ENCODE measurements at regions not wholly inside any gene's neighbourhood (a gene's known extent, or its start where the extent isn't known, plus 50 kb on each side); places are given as distances from the start of the nearest gene placed in this dataset.

- Histone ChIP-seq H3K36me3 (ENCODE audit: control insufficient read depth, insufficient read depth, low read length) (no peaks in the 10 kb centered on the region), H3K4me2 (ENCODE audit: extremely low read depth, insufficient read depth, low read length) (no peak overlapping the region), H3K9me3 (ENCODE audit: control insufficient read depth, insufficient read depth, low read depth, low read length) (no peaks in the 10 kb centered on the region), H3K4me3 (replicated peaks in 1 of 4; ENCODE audit: control extremely low read depth in 1 of 4, insufficient read depth in 1 of 4, low read depth in 3 of 4, low read length in 4 of 4) (no peak overlapping the region), H4K20me1 (ENCODE audit: control insufficient read depth, extremely low read depth, insufficient read depth, low read length) (no peaks in the 10 kb centered on the region), H3K4me1 (ENCODE audit: control insufficient read depth, extremely low read depth, insufficient read depth, low read length) (no peaks in the 10 kb centered on the region), H3K79me2 (ENCODE audit: control insufficient read depth, insufficient read depth, low read length) (no peaks in the 10 kb centered on the region), H3K9ac (ENCODE audit: insufficient read depth, low read length) (no peak overlapping the region), H3K27me3 (ENCODE audit: control insufficient read depth, insufficient read depth, low read length) (no peaks in the 10 kb centered on the region), H2AFZ (ENCODE audit: low read length) (no peak overlapping the region), H3K27ac (ENCODE audit: insufficient read depth, low read length) (no peak overlapping the region)
- TF ChIP-seq, protein P1, sequence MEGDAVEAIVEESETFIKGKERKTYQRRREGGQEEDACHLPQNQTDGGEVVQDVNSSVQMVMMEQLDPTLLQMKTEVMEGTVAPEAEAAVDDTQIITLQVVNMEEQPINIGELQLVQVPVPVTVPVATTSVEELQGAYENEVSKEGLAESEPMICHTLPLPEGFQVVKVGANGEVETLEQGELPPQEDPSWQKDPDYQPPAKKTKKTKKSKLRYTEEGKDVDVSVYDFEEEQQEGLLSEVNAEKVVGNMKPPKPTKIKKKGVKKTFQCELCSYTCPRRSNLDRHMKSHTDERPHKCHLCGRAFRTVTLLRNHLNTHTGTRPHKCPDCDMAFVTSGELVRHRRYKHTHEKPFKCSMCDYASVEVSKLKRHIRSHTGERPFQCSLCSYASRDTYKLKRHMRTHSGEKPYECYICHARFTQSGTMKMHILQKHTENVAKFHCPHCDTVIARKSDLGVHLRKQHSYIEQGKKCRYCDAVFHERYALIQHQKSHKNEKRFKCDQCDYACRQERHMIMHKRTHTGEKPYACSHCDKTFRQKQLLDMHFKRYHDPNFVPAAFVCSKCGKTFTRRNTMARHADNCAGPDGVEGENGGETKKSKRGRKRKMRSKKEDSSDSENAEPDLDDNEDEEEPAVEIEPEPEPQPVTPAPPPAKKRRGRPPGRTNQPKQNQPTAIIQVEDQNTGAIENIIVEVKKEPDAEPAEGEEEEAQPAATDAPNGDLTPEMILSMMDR (conservative IDR thresholded peaks at IDR 0.05 in 1 of 2, IDR thresholded peaks at IDR 0.05 in 1 of 2; ENCODE audit: low read depth in 1 of 2, low read length in 2 of 2), result no peak
- TF ChIP-seq EZH2 (IDR thresholded peaks at IDR 0.05; ENCODE audit: low read length, missing control alignments), result no peak
- DNase-seq (ENCODE audit: low read depth in 2 of 2), result no peak
These were observed 159.4 kb upstream of the GCFC2 start for GRCh38 chr2:75870133-75870532.

GRCh38 chr2:75865702-75866101 lies 155.0 kb upstream of the GCFC2 start:
- no peak overlapping the region for H3K4me3 ChIP-seq (replicated peaks in 1 of 4; ENCODE audit: control extremely low read depth in 1 of 4, insufficient read depth in 1 of 4, low read depth in 3 of 4, low read length in 4 of 4)
- no peak for DNase-seq (ENCODE audit: low read depth in 2 of 2)
- no peaks in the 10 kb centered on the region for H4K20me1 ChIP-seq (ENCODE audit: control insufficient read depth, extremely low read depth, insufficient read depth, low read length)
- H3K4me2 ChIP-seq (ENCODE audit: extremely low read depth, insufficient read depth, low read length), result no peak overlapping the region
- H2AFZ ChIP-seq (ENCODE audit: low read length), result no peak overlapping the region
- TF ChIP-seq, protein P1 (conservative IDR thresholded peaks at IDR 0.05 in 1 of 2, IDR thresholded peaks at IDR 0.05 in 1 of 2; ENCODE audit: low read depth in 1 of 2, low read length in 2 of 2), result no peak
- no peak for TF ChIP-seq EZH2 (IDR thresholded peaks at IDR 0.05; ENCODE audit: low read length, missing control alignments)
- H3K27ac ChIP-seq (ENCODE audit: insufficient read depth, low read length), result no peak overlapping the region
- no peaks in the 10 kb centered on the region for H3K9me3 ChIP-seq (ENCODE audit: control insufficient read depth, insufficient read depth, low read depth, low read length)
- no peaks in the 10 kb centered on the region for H3K27me3 ChIP-seq (ENCODE audit: control insufficient read depth, insufficient read depth, low read length)
- no peaks in the 10 kb centered on the region for H3K79me2 ChIP-seq (ENCODE audit: control insufficient read depth, insufficient read depth, low read length)
- no peak overlapping the region for H3K9ac ChIP-seq (ENCODE audit: insufficient read depth, low read length)
- H3K4me1 ChIP-seq (ENCODE audit: control insufficient read depth, extremely low read depth, insufficient read depth, low read length), result no peaks in the 10 kb centered on the region
- H3K36me3 ChIP-seq (ENCODE audit: control insufficient read depth, insufficient read depth, low read length), result no peaks in the 10 kb centered on the region

GRCh38 chr2:75865083-75865482 lies 154.4 kb upstream of the GCFC2 start:
- Histone ChIP-seq H3K27me3 (ENCODE audit: control insufficient read depth, insufficient read depth, low read length) (no peaks in the 10 kb centered on the region), H3K9ac (ENCODE audit: insufficient read depth, low read length) (no peak overlapping the region), H3K27ac (ENCODE audit: insufficient read depth, low read length) (no peak overlapping the region), H4K20me1 (ENCODE audit: control insufficient read depth, extremely low read depth, insufficient read depth, low read length) (no peaks in the 10 kb centered on the region), H3K4me2 (ENCODE audit: extremely low read depth, insufficient read depth, low read length) (no peak overlapping the region), H3K4me1 (ENCODE audit: control insufficient read depth, extremely low read depth, insufficient read depth, low read length) (no peaks in the 10 kb centered on the region), H3K4me3 (replicated peaks in 1 of 4; ENCODE audit: control extremely low read depth in 1 of 4, insufficient read depth in 1 of 4, low read depth in 3 of 4, low read length in 4 of 4) (no peak overlapping the region), H2AFZ (ENCODE audit: low read length) (no peak overlapping the region), H3K9me3 (ENCODE audit: control insufficient read depth, insufficient read depth, low read depth, low read length) (no peaks in the 10 kb centered on the region), H3K79me2 (ENCODE audit: control insufficient read depth, insufficient read depth, low read length) (no peaks in the 10 kb centered on the region), H3K36me3 (ENCODE audit: control insufficient read depth, insufficient read depth, low read length) (no peaks in the 10 kb centered on the region)
- DNase-seq (ENCODE audit: low read depth in 2 of 2), result no peak
- TF ChIP-seq EZH2 (IDR thresholded peaks at IDR 0.05; ENCODE audit: low read length, missing control alignments), result no peak
- TF ChIP-seq, protein P1 (conservative IDR thresholded peaks at IDR 0.05 in 1 of 2, IDR thresholded peaks at IDR 0.05 in 1 of 2; ENCODE audit: low read depth in 1 of 2, low read length in 2 of 2), result no peak
